Naive thymus-derived CD4-positive, alpha-beta T cell (primary cell): ENCODE measurements at regions not wholly inside any gene's neighbourhood (a gene's known extent, or its start where the extent isn't known, plus 50 kb on each side); places are given as distances from the start of the nearest gene placed in this dataset.

ENCODE experiments used
- ATAC-seq: fragments of 150-1000 bp; cut with Tn5 transposase; 2 replicates; pipeline ENCODE4 v1.10.0; 2021; ENCODE audit warnings: mild to moderate bottlenecking, moderate library complexity
- CTCF ChIA-PET: fragments of 350-600 bp; sonication (Branson Sonifier 250); formaldehyde crosslinking; loops from one replicate; lab custom pipeline; 2021; ENCODE audit warnings: antibody characterized with exemption; lab: Charles Lee
- POLR2A ChIA-PET: fragments of 350-600 bp; sonication (Branson Sonifier 250); formaldehyde crosslinking; loops from one replicate; lab custom pipeline; 2021; ENCODE audit warnings: antibody characterized with exemption, inconsistent platforms; lab: Charles Lee
- DNase-seq, 9 donors: peaks; one replicate each; pipeline versions ENCODE4 v3.0.0 to v3.0.0-alpha.2; 2020 to 2022; ENCODE audit warnings: mixed read lengths in 1 of 9
- H3K27ac ChIP-seq: one replicate; pipeline ENCODE4 v1.7.0; 2013; ENCODE audit warnings: mild to moderate bottlenecking, low read depth, low read length, moderate library complexity
- H3K27me3 ChIP-seq, 2 donors: one replicate each; pipeline ENCODE4 v1.7.0; 2013; ENCODE audit warnings: low read length in 2 of 2, mild to moderate bottlenecking in 2 of 2, moderate library complexity in 2 of 2; ENCODE audit not compliant: control insufficient read depth in 2 of 2, insufficient read depth in 2 of 2
- H3K36me3 ChIP-seq, 3 experiments: 1 replicate in 2 of 3; 2 replicates in 1 of 3; pipeline ENCODE4 v1.7.0; 2013; ENCODE audit warnings: low read length in 3 of 3, mild to moderate bottlenecking in 3 of 3, moderate library complexity in 1 of 3; ENCODE audit not compliant: insufficient read depth in 3 of 3, control insufficient read depth in 2 of 3
- H3K4me1 ChIP-seq, 2 donors: one replicate each; pipeline ENCODE4 v1.7.0; 2013; ENCODE audit warnings: low read length in 2 of 2, mild to moderate bottlenecking in 2 of 2, moderate library complexity in 1 of 2; ENCODE audit not compliant: control insufficient read depth in 2 of 2, insufficient read depth in 2 of 2
- H3K4me3 ChIP-seq: 2 replicates; pipeline ENCODE4 v1.7.0; 2013; ENCODE audit warnings: mild to moderate bottlenecking, low read length
- H3K9me3 ChIP-seq, 3 experiments: 1 replicate in 2 of 3; 2 replicates in 1 of 3; pipeline ENCODE4 v1.7.0; 2013; ENCODE audit warnings: low read length in 3 of 3; ENCODE audit not compliant: control insufficient read depth in 2 of 3
- H3K27ac Mint-ChIP-seq, 9 donors: one replicate each; pipeline ENCODE4 v1.8.0; 2020 to 2022; ENCODE audit warnings: mixed read lengths in 9 of 9, mild to moderate bottlenecking in 8 of 9, moderate library complexity in 5 of 9, inconsistent platforms in 2 of 9
- H3K27me3 Mint-ChIP-seq, 5 donors: one replicate each; pipeline ENCODE4 v1.8.0; 2021 to 2022; ENCODE audit warnings: mixed read lengths in 5 of 5, mild to moderate bottlenecking in 1 of 5
- H3K36me3 Mint-ChIP-seq, 5 donors: one replicate each; pipeline ENCODE4 v1.8.0; 2020 to 2022; ENCODE audit warnings: mixed read lengths in 5 of 5, mild to moderate bottlenecking in 3 of 5, inconsistent platforms in 1 of 5
- H3K4me1 Mint-ChIP-seq, 7 donors: one replicate each; pipeline ENCODE4 v1.8.0; 2020 to 2022; ENCODE audit warnings: mixed read lengths in 7 of 7, mild to moderate bottlenecking in 3 of 7, inconsistent platforms in 1 of 7
- H3K4me3 Mint-ChIP-seq, 10 donors: one replicate each; pipeline ENCODE4 v1.8.0; 2020 to 2022; ENCODE audit warnings: mild to moderate bottlenecking in 10 of 10, mixed read lengths in 10 of 10, moderate library complexity in 6 of 10, inconsistent platforms in 2 of 10
- H3K9me3 Mint-ChIP-seq, 11 donors: one replicate each; pipeline ENCODE4 v1.8.0; 2020 to 2022; ENCODE audit warnings: mixed read lengths in 11 of 11, mild to moderate bottlenecking in 4 of 11, inconsistent platforms in 1 of 11, moderate library complexity in 1 of 11
- intact Hi-C, 2 donors: fragments of 100-400 bp; cut with micrococcal nuclease; formaldehyde crosslinking; loops; one replicate each; pipeline ENCODE4 v1.15.1; 2023

GRCh38 chr11:96967616-96968015, 577.8 kb downstream of the JRKL start:
- no peaks in the 10 kb centered on the region for H3K27me3 Mint-ChIP-seq
- DNase-seq = no peak
- H3K27ac ChIP-seq = no peak overlapping the region
- no peaks in the 10 kb centered on the region for H3K4me1 ChIP-seq
- intact Hi-C loops = no loop called here
- no peaks in the 10 kb centered on the region for H3K4me1 Mint-ChIP-seq
- POLR2A ChIA-PET = no interaction called here
- H3K4me3 ChIP-seq = no peak overlapping the region
- no peaks in the 10 kb centered on the region for H3K27me3 ChIP-seq
- no peaks in the 10 kb centered on the region for H3K9me3 ChIP-seq
- no peak overlapping the region for H3K4me3 Mint-ChIP-seq
- CTCF ChIA-PET = no interaction called here
- no peaks in the 10 kb centered on the region for H3K36me3 Mint-ChIP-seq
- H3K9me3 Mint-ChIP-seq = peaks cover 0 to 24% (median 0%) of the 10 kb centered on the region in 11 donors
- no peak overlapping the region for H3K27ac Mint-ChIP-seq
- no peaks in the 10 kb centered on the region for H3K36me3 ChIP-seq
- ATAC-seq = no peak

DNA sequence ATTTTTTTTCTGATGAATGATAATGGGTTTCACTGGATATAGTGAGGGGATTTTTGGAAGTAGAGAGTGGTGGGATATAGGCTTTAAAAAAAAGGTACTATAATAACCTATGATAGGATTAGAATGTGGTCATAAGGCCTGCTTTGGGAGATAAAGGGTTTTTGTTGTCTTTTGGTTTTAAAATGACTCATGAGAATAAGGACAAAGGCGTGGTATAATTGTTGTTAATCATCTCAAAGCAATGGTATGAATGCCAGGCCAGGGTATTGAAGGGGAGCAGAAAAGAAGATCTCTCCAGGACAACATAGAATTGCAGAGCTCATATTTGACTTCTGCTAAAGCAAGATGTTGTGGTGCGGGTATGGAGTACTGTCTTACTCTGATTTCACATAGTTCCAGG, 579.4 kb downstream of the JRKL start:
- Histone ChIP-seq H3K36me3 (no peaks in the 10 kb centered on the region), H3K4me3 (no peak overlapping the region), H3K4me1 (no peaks in the 10 kb centered on the region), H3K27me3 (no peaks in the 10 kb centered on the region), H3K27ac (no peak overlapping the region), H3K9me3 (no peaks in the 10 kb centered on the region)
- ChIA-PET CTCF (no interaction called here), POLR2A (no interaction called here)
- Mint-ChIP-seq H3K27ac (no peak overlapping the region), H3K36me3 (no peaks in the 10 kb centered on the region), H3K4me1 (no peaks in the 10 kb centered on the region), H3K4me3 (no peak overlapping the region), H3K27me3 (no peaks in the 10 kb centered on the region), H3K9me3 (peaks cover 0 to 24% (median 3%) of the 10 kb centered on the region in 11 donors)
- ATAC-seq (no peak), DNase-seq (no peak)
- intact Hi-C loops = no loop called here

DNA sequence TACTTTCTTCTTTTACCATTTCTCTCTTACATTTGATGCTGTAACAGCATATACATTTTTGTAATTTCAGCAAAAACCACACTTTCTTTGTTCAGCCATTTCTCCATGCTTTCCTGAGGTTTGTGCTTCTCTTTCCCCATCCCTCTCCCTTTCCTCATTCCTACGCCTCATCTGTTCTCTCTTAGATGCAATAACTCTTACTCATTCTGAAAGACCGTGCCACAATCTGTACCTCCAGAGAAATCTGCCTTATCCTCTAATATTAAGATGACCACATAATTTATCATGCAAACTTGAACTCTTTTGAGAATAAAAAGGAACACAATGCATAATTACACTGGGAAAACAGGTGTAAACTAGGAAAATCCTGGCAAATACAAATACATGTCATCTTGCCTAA, 588.9 kb downstream of the JRKL start:
- Mint-ChIP-seq H3K4me1 (no peaks in the 10 kb centered on the region), H3K27me3 (no peaks in the 10 kb centered on the region), H3K27ac (no peak overlapping the region), H3K9me3 (peaks cover 0 to 10% (median 3%) of the 10 kb centered on the region in 11 donors), H3K36me3 (peaks cover 0 to 3% (median 0%) of the 10 kb centered on the region in 5 donors), H3K4me3 (no peak overlapping the region)
- DNase-seq = no peak
- no peaks in the 10 kb centered on the region for H3K36me3 ChIP-seq
- ATAC-seq = no peak
- H3K27me3 ChIP-seq = no peaks in the 10 kb centered on the region
- POLR2A ChIA-PET = no interaction called here
- no peak overlapping the region for H3K4me3 ChIP-seq
- H3K9me3 ChIP-seq = no peaks in the 10 kb centered on the region
- no peaks in the 10 kb centered on the region for H3K4me1 ChIP-seq
- intact Hi-C loops = no loop called here
- H3K27ac ChIP-seq = no peak overlapping the region
- CTCF ChIA-PET = no interaction called here

GRCh38 chr11:96986516-96986915, 596.7 kb downstream of the JRKL start:
- Histone ChIP-seq H3K36me3 (no peaks in the 10 kb centered on the region), H3K27me3 (no peaks in the 10 kb centered on the region), H3K9me3 (no peaks in the 10 kb centered on the region), H3K27ac (no peak overlapping the region), H3K4me1 (no peaks in the 10 kb centered on the region), H3K4me3 (no peak overlapping the region)
- POLR2A ChIA-PET = no interaction called here
- peaks cover 0 to 10% (median 3%) of the 10 kb centered on the region in 11 donors for H3K9me3 Mint-ChIP-seq
- no peak overlapping the region for H3K4me3 Mint-ChIP-seq
- CTCF ChIA-PET = no interaction called here
- H3K27ac Mint-ChIP-seq = no peak overlapping the region
- H3K27me3 Mint-ChIP-seq = no peaks in the 10 kb centered on the region
- H3K36me3 Mint-ChIP-seq = peaks cover 0 to 3% (median 0%) of the 10 kb centered on the region in 5 donors
- H3K4me1 Mint-ChIP-seq = no peaks in the 10 kb centered on the region
- ATAC-seq = no peak
- no peak for DNase-seq
- intact Hi-C loops = no loop called here

GRCh38 chr11:96990914-96991313, 601.1 kb downstream of the JRKL start:
- H3K4me1 ChIP-seq = no peaks in the 10 kb centered on the region
- Mint-ChIP-seq H3K4me3 (no peak overlapping the region), H3K4me1 (no peaks in the 10 kb centered on the region), H3K27me3 (no peaks in the 10 kb centered on the region), H3K27ac (no peak overlapping the region), H3K36me3 (no peaks in the 10 kb centered on the region), H3K9me3 (peaks cover 0 to 17% (median 3%) of the 10 kb centered on the region in 11 donors)
- no peaks in the 10 kb centered on the region for H3K27me3 ChIP-seq
- H3K4me3 ChIP-seq = no peak overlapping the region
- intact Hi-C loops = no loop called here
- DNase-seq = no peak
- H3K9me3 ChIP-seq = no peaks in the 10 kb centered on the region
- no peaks in the 10 kb centered on the region for H3K36me3 ChIP-seq
- ChIA-PET CTCF (no interaction called here), POLR2A (no interaction called here)
- no peak for ATAC-seq
- no peak overlapping the region for H3K27ac ChIP-seq

GRCh38 chr11:97000481-97000880, 610.7 kb downstream of the JRKL start:
- Histone ChIP-seq H3K4me3 (no peak overlapping the region), H3K27ac (no peak overlapping the region), H3K27me3 (no peaks in the 10 kb centered on the region), H3K9me3 (no peaks in the 10 kb centered on the region), H3K36me3 (no peaks in the 10 kb centered on the region), H3K4me1 (no peaks in the 10 kb centered on the region)
- no peaks in the 10 kb centered on the region for H3K27me3 Mint-ChIP-seq
- H3K4me1 Mint-ChIP-seq = no peaks in the 10 kb centered on the region
- no peaks in the 10 kb centered on the region for H3K36me3 Mint-ChIP-seq
- CTCF ChIA-PET = no interaction called here
- peaks cover 0 to 10% (median 0%) of the 10 kb centered on the region in 11 donors for H3K9me3 Mint-ChIP-seq
- H3K27ac Mint-ChIP-seq = no peak overlapping the region
- no peak overlapping the region for H3K4me3 Mint-ChIP-seq
- POLR2A ChIA-PET = no interaction called here
- ATAC-seq (no peak), DNase-seq (no peak)
- intact Hi-C loops = no loop called here

- H3K27ac Mint-ChIP-seq = no peak overlapping the region
- H3K4me1 Mint-ChIP-seq = no peaks in the 10 kb centered on the region
- no peaks in the 10 kb centered on the region for H3K36me3 Mint-ChIP-seq
- H3K27me3 Mint-ChIP-seq = no peaks in the 10 kb centered on the region
- POLR2A ChIA-PET = no interaction called here
- DNase-seq = no peak
- H3K9me3 Mint-ChIP-seq = peaks cover 0 to 10% (median 3%) of the 10 kb centered on the region in 11 donors
- intact Hi-C loops = no loop called here
- H3K36me3 ChIP-seq = no peaks in the 10 kb centered on the region
- no peak overlapping the region for H3K4me3 ChIP-seq
- no peak overlapping the region for H3K4me3 Mint-ChIP-seq
- H3K9me3 ChIP-seq = no peaks in the 10 kb centered on the region
- CTCF ChIA-PET = no interaction called here
- no peak for ATAC-seq
- no peaks in the 10 kb centered on the region for H3K4me1 ChIP-seq
- H3K27ac ChIP-seq = no peak overlapping the region
- H3K27me3 ChIP-seq = no peaks in the 10 kb centered on the region
Measured at GRCh38 chr11:97007283-97007682, 617.5 kb downstream of the JRKL start.
